ENCODE measurements at regions not wholly inside any gene's neighbourhood (a gene's known extent, or its start where the extent isn't known, plus 50 kb on each side); places are given as distances from the start of the nearest gene placed in this dataset.

- DNase-seq (ENCODE audit: low read depth): no peak
- H3K4me3 ChIP-seq (ENCODE audit: low read depth, low read length): no peak overlapping the region
- no peak for TF ChIP-seq CTCF (IDR thresholded peaks at IDR 0.05; ENCODE audit: control insufficient read depth, extremely low read depth, insufficient read depth)
These were observed 144.5 kb downstream of the NAP1L3 start for GRCh38 chrX:93528917-93529316.
